ENCODE measurements at regions not wholly inside any gene's neighbourhood (a gene's known extent, or its start where the extent isn't known, plus 50 kb on each side); places are given as distances from the start of the nearest gene placed in this dataset.

DNA sequence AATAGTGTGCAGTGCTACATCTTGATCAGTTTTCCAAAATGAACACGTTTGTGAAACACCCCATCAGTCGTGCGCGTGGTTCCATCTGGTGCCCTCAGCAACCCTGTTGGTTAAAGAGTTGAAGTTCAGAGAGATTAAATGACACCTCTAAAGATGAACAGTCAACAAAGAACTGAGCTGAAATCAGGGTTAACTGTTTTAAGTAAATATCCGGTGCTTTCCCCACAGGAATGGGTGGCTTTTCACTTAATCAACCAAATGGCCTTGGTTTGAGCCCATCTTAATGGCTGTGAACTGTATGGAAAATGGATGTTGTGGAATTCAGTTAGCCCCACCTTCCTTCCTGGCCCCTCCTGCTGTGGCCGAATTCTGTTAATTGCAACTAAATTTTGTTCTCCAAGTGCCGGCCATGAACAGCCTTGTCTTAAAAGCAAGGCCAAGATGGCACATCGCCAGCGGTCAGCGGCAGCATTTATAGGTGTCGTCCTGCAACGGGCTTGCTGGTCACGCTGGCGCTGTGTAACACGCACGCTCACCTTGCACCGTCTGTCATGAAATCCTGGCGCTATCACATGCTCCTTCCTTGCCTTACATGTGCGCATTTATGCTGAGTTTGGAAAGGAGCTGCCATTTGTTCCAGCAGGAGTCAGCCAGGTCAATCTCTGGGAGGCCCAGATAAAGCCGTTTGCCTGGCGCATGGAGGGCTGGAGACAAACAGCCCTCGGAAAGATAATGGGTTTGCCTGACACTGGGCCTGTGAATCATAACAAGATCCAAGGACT is 164.5 kb downstream of the ERMARD start:
- 90% methylated on average over 22 of the region's 22 CpGs; no CpG with 5 or more reads in 1 of the 2 experiments for WGBS, 2 experiments (ENCODE audit: extremely low coverage in 1 of 2, insufficient coverage in 1 of 2, insufficient read length in 1 of 2, insufficient replicate concordance in 2 of 2, low coverage in 1 of 2, low lambda C conversion rate in 2 of 2, missing lambda C conversion rate in 1 of 2)
- Histone ChIP-seq H3K4me2 (ENCODE audit: insufficient read depth in 1 of 2, low read depth in 2 of 2, low read length in 2 of 2) (no peak overlapping the region), H3K27me3 (replicated peaks in 1 of 4; ENCODE audit: control insufficient read depth in 3 of 4, extremely low read depth in 1 of 4, insufficient read depth in 3 of 4, low read length in 3 of 4) (no peaks in the 10 kb centered on the region), H3K18ac (ENCODE audit: extremely low read depth, low read length) (no peak overlapping the region; the same call in 1 of the 2 replicates), H3K4ac (replicated peaks; ENCODE audit: insufficient read length, low read depth, low read length) (no peak overlapping the region), H3K56ac (replicated peaks; ENCODE audit: insufficient read length, low read depth, low read length) (no peak overlapping the region), H3K4me1 (replicated peaks in 1 of 4; ENCODE audit: control insufficient read depth in 3 of 4, insufficient read depth in 4 of 4, low read length in 3 of 4) (no peaks in the 10 kb centered on the region; a peak in 1 of 7 replicates), H3K9me3 (ENCODE audit: insufficient read depth in 2 of 2, low read depth in 1 of 2, low read length in 1 of 2) (no peaks in the 10 kb centered on the region; a peak in 1 of 4 replicates), H2BK5ac (ENCODE audit: low read depth, low read length) (no peak overlapping the region), H3K36me3 (ENCODE audit: control insufficient read depth in 2 of 4, insufficient read depth in 4 of 4, low read length in 3 of 4) (no peaks in the 10 kb centered on the region; a peak in 1 of 8 replicates), H3K4me3 (ENCODE audit: extremely low read depth in 1 of 4, insufficient read depth in 2 of 4, low read depth in 3 of 4, low read length in 4 of 4) (no peak overlapping the region; a peak in 1 of 8 replicates), H2BK20ac (ENCODE audit: low read length) (no peak overlapping the region), H2AK5ac (ENCODE audit: low read depth, low read length) (no peak overlapping the region), H4K91ac (replicated peaks; ENCODE audit: insufficient read length, low read length) (no peak overlapping the region), H3K9ac (replicated peaks in 1 of 4; ENCODE audit: extremely low read depth in 1 of 4, low read depth in 3 of 4, low read length in 3 of 4) (no peak overlapping the region), H3K23me2 (ENCODE audit: low read depth, low read length) (no peaks in the 10 kb centered on the region; the same call in 1 of the 2 replicates), H2BK120ac (replicated peaks; ENCODE audit: low read depth, low read length) (no peak overlapping the region), H4K8ac (ENCODE audit: extremely low read depth, insufficient read depth, low read length) (no peak overlapping the region), H3K79me2 (ENCODE audit: control insufficient read depth in 1 of 2, insufficient read depth in 2 of 2, low read length in 2 of 2) (no peaks in the 10 kb centered on the region), H2AFZ (ENCODE audit: low read length) (peak overlapping the region; percentile 21; the same call in 1 of the 2 replicates), H4K5ac (ENCODE audit: insufficient read length, low read depth, low read length) (no peak overlapping the region), H3K79me1 (ENCODE audit: low read depth, low read length) (0 out of 2 replicates have a peak, but pooled peaks cover 2% of the 10 kb centered on the region), H3K14ac (ENCODE audit: insufficient read length) (no peak overlapping the region), H3K23ac (ENCODE audit: insufficient read length) (no peak overlapping the region), H2BK12ac (ENCODE audit: low read depth, low read length) (no peak overlapping the region), H2BK15ac (ENCODE audit: low read length) (no peak overlapping the region), H3K27ac (ENCODE audit: low read depth, low read length) (no peak overlapping the region), H4K20me1 (replicated peaks in 1 of 2; ENCODE audit: control insufficient read depth in 1 of 2, insufficient read depth in 2 of 2, low read length in 2 of 2) (no peaks in the 10 kb centered on the region)
- POLR2A ChIA-PET (ENCODE audit: partially characterized antibody), result no interaction called here
- FAIRE-seq (no peak), DNase-seq (ENCODE audit: low read depth in 1 of 2, low spot score in 2 of 2) (no peak)
- CTCF ChIA-PET (ENCODE audit: partially characterized antibody), result interaction anchor here (1.0 to 1.2 kb wide), 2 partner anchors 9 to 14 kb away, joined by 3 to 4 read pairs; no protein-coding TSS in a partner anchor
- TF ChIP-seq NANOG (IDR thresholded peaks at IDR 0.05; ENCODE audit: insufficient read depth, low read depth, low read length, poor library complexity, severe bottlenecking) (no peak), KDM1A (IDR thresholded peaks at IDR 0.05; ENCODE audit: borderline replicate concordance, low read length) (no peak), GABPA (IDR thresholded peaks at IDR 0.05; ENCODE audit: borderline replicate concordance, insufficient read depth, low read length) (no peak), BRCA1 (IDR thresholded peaks at IDR 0.05; ENCODE audit: low read depth, low read length) (no peak), TBP (IDR thresholded peaks at IDR 0.05; ENCODE audit: low read depth, low read length) (no peak), SP4 (IDR thresholded peaks at IDR 0.05; ENCODE audit: low read length) (no peak), JUND (IDR thresholded peaks at IDR 0.05; ENCODE audit: low read length) (no peak), MAFK (IDR thresholded peaks at IDR 0.05; ENCODE audit: low read depth, low read length) (no peak)

All from H1 (cell line).